ENCODE measurements at regions not wholly inside any gene's neighbourhood (a gene's known extent, or its start where the extent isn't known, plus 50 kb on each side); places are given as distances from the start of the nearest gene placed in this dataset.

GRCh38 chr11:130738611-130739010 is 177.7 kb downstream of the SNX19 start:
- DNase-seq (ENCODE audit: low spot score) (no peak), ATAC-seq (peak; percentile 10)
- intact Hi-C loops (cut with DNase I): no loop called here

- DNase-seq (ENCODE audit: low spot score): no peak
- no peak for ATAC-seq
- intact Hi-C loops (cut with DNase I): no loop called here
Measured at GRCh38 chr11:130740819-130741218, 175.5 kb downstream of the SNX19 start.

- no peak for DNase-seq (ENCODE audit: low spot score)
- intact Hi-C loops (cut with DNase I): no loop called here
- ATAC-seq: no peak
Measured at GRCh38 chr11:130744794-130745193, 171.5 kb downstream of the SNX19 start.

GRCh38 chr11:130749216-130749615 is 167.1 kb downstream of the SNX19 start:
- DNase-seq (ENCODE audit: low spot score): no peak
- no peak for ATAC-seq
- intact Hi-C loops (cut with DNase I): no loop called here

- DNase-seq (ENCODE audit: low spot score) (no peak), ATAC-seq (no peak)
- intact Hi-C loops (cut with DNase I): no loop called here
Measured at GRCh38 chr11:130760515-130761125, 155.7 kb downstream of the SNX19 start.

- intact Hi-C loops (cut with DNase I): no loop called here
- DNase-seq (ENCODE audit: low spot score) (no peak), ATAC-seq (no peak)
Measured at GRCh38 chr11:130761560-130762220, 154.6 kb downstream of the SNX19 start.

- DNase-seq (ENCODE audit: low spot score) (no peak), ATAC-seq (peak; percentile 24)
- intact Hi-C loops (cut with DNase I): no loop called here
Measured at GRCh38 chr11:130762638-130763037, 153.6 kb downstream of the SNX19 start.

- intact Hi-C loops (cut with DNase I): no loop called here
- DNase-seq (ENCODE audit: low spot score) (no peak), ATAC-seq (peak; percentile 27)
Measured at GRCh38 chr11:130763087-130763980, 152.9 kb downstream of the SNX19 start.

- ATAC-seq: no peak
- intact Hi-C loops (cut with DNase I): no loop called here
- no peak for DNase-seq (ENCODE audit: low spot score)
Measured at GRCh38 chr11:130765406-130765805, 150.9 kb downstream of the SNX19 start.

- no peak for ATAC-seq
- intact Hi-C loops (cut with DNase I): no loop called here
- no peak for DNase-seq (ENCODE audit: low spot score)
Measured at GRCh38 chr11:130765951-130766649, 150.2 kb downstream of the SNX19 start.

- intact Hi-C loops (cut with DNase I): no loop called here
- ATAC-seq (no peak), DNase-seq (ENCODE audit: low spot score) (no peak)
Measured at GRCh38 chr11:130766650-130767565, 149.4 kb downstream of the SNX19 start.

- ATAC-seq: no peak
- no peak for DNase-seq (ENCODE audit: low spot score)
- intact Hi-C loops (cut with DNase I): loop anchor here (10.0 kb wide), 1 partner anchor 645 kb away; no protein-coding TSS in a partner anchor
Measured at GRCh38 chr11:130769782-130770535, 146.3 kb downstream of the SNX19 start.

GRCh38 chr11:130771708-130772107 is 144.6 kb downstream of the SNX19 start:
- ATAC-seq: peak; percentile 68
- no peak for DNase-seq (ENCODE audit: low spot score)
- intact Hi-C loops (cut with DNase I): loop anchor here (10.0 kb wide), 1 partner anchor 643 kb away; no protein-coding TSS in a partner anchor

GRCh38 chr11:130772266-130773227 is 143.7 kb downstream of the SNX19 start:
- intact Hi-C loops (cut with DNase I): loop anchor here (10.0 kb wide), 1 partner anchor 642 kb away; no protein-coding TSS in a partner anchor
- DNase-seq (ENCODE audit: low spot score) (peak; percentile 61), ATAC-seq (peak; percentile 94)

- DNase-seq (ENCODE audit: low spot score) (no peak), ATAC-seq (peak; percentile 1)
- intact Hi-C loops (cut with DNase I): loop anchor here (10.0 kb wide), 1 partner anchor 641 kb away; no protein-coding TSS in a partner anchor
Measured at GRCh38 chr11:130773244-130773820, 142.9 kb downstream of the SNX19 start.

- ATAC-seq (no peak), DNase-seq (ENCODE audit: low spot score) (no peak)
- intact Hi-C loops (cut with DNase I): loop anchor here (10.0 kb wide), 1 partner anchor 640 kb away; no protein-coding TSS in a partner anchor
Measured at GRCh38 chr11:130774703-130775102, 141.6 kb downstream of the SNX19 start.

Measured in sciatic nerve (tissue), 2 donors.